ENCODE measurements at regions not wholly inside any gene's neighbourhood (a gene's known extent, or its start where the extent isn't known, plus 50 kb on each side); places are given as distances from the start of the nearest gene placed in this dataset.

GRCh38 chr1:53384796-53385195 lies 56.9 kb upstream of the LRP8 start:
- DNase-seq (ENCODE audit: low read depth) = no peak
- TF ChIP-seq CTCF (conservative IDR thresholded peaks at IDR 0.05; ENCODE audit: low read depth, low read length) = no peak
- H3K4me3 ChIP-seq (ENCODE audit: low read depth, low read length) = no peak overlapping the region

- H3K4me3 ChIP-seq (ENCODE audit: low read depth, low read length) = no peak overlapping the region
- no peak for DNase-seq (ENCODE audit: low read depth)
- no peak for TF ChIP-seq CTCF (conservative IDR thresholded peaks at IDR 0.05; ENCODE audit: low read depth, low read length)
Observed at GRCh38 chr1:53385276-53386225, 57.7 kb upstream of the LRP8 start.

GRCh38 chr1:53388963-53389362 lies 61.1 kb upstream of the LRP8 start:
- TF ChIP-seq CTCF (conservative IDR thresholded peaks at IDR 0.05; ENCODE audit: low read depth, low read length) = no peak
- DNase-seq (ENCODE audit: low read depth) = no peak
- no peak overlapping the region for H3K4me3 ChIP-seq (ENCODE audit: low read depth, low read length)

- TF ChIP-seq CTCF (conservative IDR thresholded peaks at IDR 0.05; ENCODE audit: low read depth, low read length) = no peak
- H3K4me3 ChIP-seq (ENCODE audit: low read depth, low read length) = no peak overlapping the region
- DNase-seq (ENCODE audit: low read depth) = no peak
Observed at GRCh38 chr1:53390261-53390660, 62.4 kb upstream of the LRP8 start.

GRCh38 chr1:53390736-53391135 lies 62.9 kb upstream of the LRP8 start:
- no peak overlapping the region for H3K4me3 ChIP-seq (ENCODE audit: low read depth, low read length)
- no peak for TF ChIP-seq CTCF (conservative IDR thresholded peaks at IDR 0.05; ENCODE audit: low read depth, low read length)
- DNase-seq (ENCODE audit: low read depth) = no peak

- DNase-seq (ENCODE audit: low read depth) = no peak
- no peak for TF ChIP-seq CTCF (conservative IDR thresholded peaks at IDR 0.05; ENCODE audit: low read depth, low read length)
- H3K4me3 ChIP-seq (ENCODE audit: low read depth, low read length) = no peak overlapping the region
Observed at GRCh38 chr1:53391296-53391695, 63.4 kb upstream of the LRP8 start.

GRCh38 chr1:53391982-53392381 lies 64.1 kb upstream of the LRP8 start:
- TF ChIP-seq CTCF (conservative IDR thresholded peaks at IDR 0.05; ENCODE audit: low read depth, low read length) = no peak
- DNase-seq (ENCODE audit: low read depth) = no peak

More at GRCh38 chr1:53391982-53392381, 64.1 kb upstream of the LRP8 start:
- H3K4me3 ChIP-seq (ENCODE audit: low read depth, low read length) = no peak overlapping the region
